HepG2 (cell line): ENCODE measurements at regions not wholly inside any gene's neighbourhood (a gene's known extent, or its start where the extent isn't known, plus 50 kb on each side); places are given as distances from the start of the nearest gene placed in this dataset.

ENCODE experiments used
- CC2D1A ChIP-seq: sonication (generic); formaldehyde crosslinking; IDR thresholded peaks from 2 replicates; pipeline ENCODE4 v1.8.1; 2023; ENCODE audit warnings: mild to moderate bottlenecking, missing genetic modification reagents
- HDAC2 ChIP-seq: sonication (generic); formaldehyde crosslinking; IDR thresholded peaks from 2 replicates; pipeline ENCODE4 v1.4.0; 2020; ENCODE audit warnings: missing genetic modification reagents
- PAF1 ChIP-seq: IDR thresholded peaks from 2 replicates; pipeline ENCODE4 v1.6.1; 2016; ENCODE audit warnings: missing genetic modification reagents, missing compliant biosample characterization
- POLR2A ChIP-seq, 2 experiments: IDR thresholded peaks; 2 replicates each; pipeline ENCODE4 v1.6.1; 2011; ENCODE audit warnings: low read depth in 2 of 2, low read length in 2 of 2, mild to moderate bottlenecking in 1 of 2, moderate library complexity in 1 of 2; ENCODE audit not compliant: insufficient read depth in 1 of 2
- POLR2AphosphoS5 ChIP-seq: IDR thresholded peaks from 2 replicates; pipeline ENCODE4 v1.6.1; 2012; ENCODE audit warnings: low read depth, low read length
- TF ChIP-seq, protein P1 (sequence below): IDR thresholded peaks from 2 replicates; pipeline ENCODE4 v1.6.1; 2016; ENCODE audit warnings: missing genetic modification reagents, missing compliant biosample characterization

- TF ChIP-seq, protein P1, sequence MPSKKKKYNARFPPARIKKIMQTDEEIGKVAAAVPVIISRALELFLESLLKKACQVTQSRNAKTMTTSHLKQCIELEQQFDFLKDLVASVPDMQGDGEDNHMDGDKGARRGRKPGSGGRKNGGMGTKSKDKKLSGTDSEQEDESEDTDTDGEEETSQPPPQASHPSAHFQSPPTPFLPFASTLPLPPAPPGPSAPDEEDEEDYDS (CRISPR knock-in tag): no peak
- TF ChIP-seq HDAC2: no peak
- TF ChIP-seq POLR2AphosphoS5: no peak
- no peak for TF ChIP-seq POLR2A (IDR thresholded peaks at IDR 0.05; ENCODE audit: insufficient read depth in 1 of 2, low read depth in 2 of 2, low read length in 2 of 2)
- TF ChIP-seq PAF1: no peak
- no peak for TF ChIP-seq CC2D1A (CRISPR knock-in tag)
Observed at GRCh38 chr3:157769378-157769777, 266.2 kb upstream of the VEPH1 start.
